ENCODE measurements at regions not wholly inside any gene's neighbourhood (a gene's known extent, or its start where the extent isn't known, plus 50 kb on each side); places are given as distances from the start of the nearest gene placed in this dataset.

- TF ChIP-seq ZNF10 (tag by site-specific recombination; IDR thresholded peaks at IDR 0.05) (no peak), CTCF (tag by site-specific recombination; IDR thresholded peaks at IDR 0.05) (no peak), ZBTB44 (tag by site-specific recombination; IDR thresholded peaks at IDR 0.05) (no peak), SETDB1 (IDR thresholded peaks at IDR 0.05; ENCODE audit: insufficient read length, low read length) (no peak), ZFP41 (tag by site-specific recombination; IDR thresholded peaks at IDR 0.05; ENCODE audit: borderline replicate concordance) (no peak), ZBTB49 (tag by site-specific recombination; IDR thresholded peaks at IDR 0.05; ENCODE audit: low read depth) (no peak), ZNF132 (tag by site-specific recombination; IDR thresholded peaks at IDR 0.05; ENCODE audit: borderline replicate concordance) (no peak), BCL11B (tag by site-specific recombination; IDR thresholded peaks at IDR 0.05; ENCODE audit: low read depth) (no peak), MEIS1 (CRISPR knock-in tag; IDR thresholded peaks at IDR 0.05; ENCODE audit: borderline replicate concordance) (no peak), ATF2 (tag by site-specific recombination; IDR thresholded peaks at IDR 0.05; ENCODE audit: low read depth) (no peak), PBX3 (CRISPR knock-in tag; IDR thresholded peaks at IDR 0.05) (no peak), REST (tag by site-specific recombination; IDR thresholded peaks at IDR 0.05) (no peak)
Measured at GRCh38 chr18:7438646-7439045, 128.5 kb upstream of the PTPRM start.

Measured in HEK293 (cell line).